ENCODE measurements at regions not wholly inside any gene's neighbourhood (a gene's known extent, or its start where the extent isn't known, plus 50 kb on each side); places are given as distances from the start of the nearest gene placed in this dataset.

GRCh38 chr12:59839514-59839913, 243.7 kb downstream of the SLC16A7 start:
- H3K4me3 ChIP-seq: no peak overlapping the region
- intact Hi-C loops (cut with DNase I): loop anchor here (10.0 kb wide), 1 partner anchor 435 kb away; no protein-coding TSS in a partner anchor

DNA sequence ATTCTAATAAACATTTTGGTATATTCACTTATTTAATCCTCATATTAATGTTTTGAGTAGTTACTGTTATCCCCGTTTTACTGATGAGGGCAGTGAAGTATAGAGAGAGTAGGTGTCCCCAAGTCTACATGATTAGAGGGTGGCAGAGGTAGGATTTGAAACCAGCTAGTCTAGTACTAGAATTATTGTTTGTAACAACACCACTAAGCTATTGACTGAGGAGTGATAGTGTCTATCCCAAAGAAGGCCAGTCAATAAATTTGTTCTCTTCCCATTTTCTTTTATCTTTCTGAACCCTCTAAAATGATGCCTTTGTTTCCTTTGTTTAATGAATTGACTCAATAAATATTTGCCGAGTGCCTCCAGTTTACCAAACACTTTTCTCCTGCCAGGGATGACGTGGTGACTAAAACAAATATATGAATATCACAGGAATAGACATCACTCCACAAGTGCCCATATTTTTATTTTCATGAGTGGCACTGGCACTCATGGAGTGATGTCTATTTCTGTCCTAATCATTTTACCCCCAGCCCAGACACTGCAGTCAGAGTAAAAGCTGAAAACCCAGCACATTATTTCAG, 247.5 kb downstream of the SLC16A7 start:
- TF ChIP-seq, protein P1, sequence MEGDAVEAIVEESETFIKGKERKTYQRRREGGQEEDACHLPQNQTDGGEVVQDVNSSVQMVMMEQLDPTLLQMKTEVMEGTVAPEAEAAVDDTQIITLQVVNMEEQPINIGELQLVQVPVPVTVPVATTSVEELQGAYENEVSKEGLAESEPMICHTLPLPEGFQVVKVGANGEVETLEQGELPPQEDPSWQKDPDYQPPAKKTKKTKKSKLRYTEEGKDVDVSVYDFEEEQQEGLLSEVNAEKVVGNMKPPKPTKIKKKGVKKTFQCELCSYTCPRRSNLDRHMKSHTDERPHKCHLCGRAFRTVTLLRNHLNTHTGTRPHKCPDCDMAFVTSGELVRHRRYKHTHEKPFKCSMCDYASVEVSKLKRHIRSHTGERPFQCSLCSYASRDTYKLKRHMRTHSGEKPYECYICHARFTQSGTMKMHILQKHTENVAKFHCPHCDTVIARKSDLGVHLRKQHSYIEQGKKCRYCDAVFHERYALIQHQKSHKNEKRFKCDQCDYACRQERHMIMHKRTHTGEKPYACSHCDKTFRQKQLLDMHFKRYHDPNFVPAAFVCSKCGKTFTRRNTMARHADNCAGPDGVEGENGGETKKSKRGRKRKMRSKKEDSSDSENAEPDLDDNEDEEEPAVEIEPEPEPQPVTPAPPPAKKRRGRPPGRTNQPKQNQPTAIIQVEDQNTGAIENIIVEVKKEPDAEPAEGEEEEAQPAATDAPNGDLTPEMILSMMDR (IDR thresholded peaks at IDR 0.05): no peak
- H3K27me3 ChIP-seq: no peaks in the 10 kb centered on the region
- intact Hi-C loops (cut with DNase I): no loop called here
- H3K9me3 ChIP-seq: no peaks in the 10 kb centered on the region
- H3K27ac ChIP-seq: no peak overlapping the region
- no peaks in the 10 kb centered on the region for H3K4me1 ChIP-seq
- no peak overlapping the region for H3K4me3 ChIP-seq
- H3K9ac ChIP-seq (ENCODE audit: low read depth in 2 of 2, low read length in 2 of 2): no peak overlapping the region
- DNase-seq: no peak
- no peaks in the 10 kb centered on the region for H3K36me3 ChIP-seq

More at GRCh38 chr12:59839514-59839913, 243.7 kb downstream of the SLC16A7 start:
- H3K27me3 ChIP-seq: no peaks in the 10 kb centered on the region
- DNase-seq: no peak
- no peaks in the 10 kb centered on the region for H3K9me3 ChIP-seq
- H3K4me1 ChIP-seq: no peaks in the 10 kb centered on the region
- no peak overlapping the region for H3K9ac ChIP-seq (ENCODE audit: low read depth in 2 of 2, low read length in 2 of 2)
- H3K27ac ChIP-seq: no peak overlapping the region
- no peaks in the 10 kb centered on the region for H3K36me3 ChIP-seq
- TF ChIP-seq, protein P1 (IDR thresholded peaks at IDR 0.05): no peak

DNA sequence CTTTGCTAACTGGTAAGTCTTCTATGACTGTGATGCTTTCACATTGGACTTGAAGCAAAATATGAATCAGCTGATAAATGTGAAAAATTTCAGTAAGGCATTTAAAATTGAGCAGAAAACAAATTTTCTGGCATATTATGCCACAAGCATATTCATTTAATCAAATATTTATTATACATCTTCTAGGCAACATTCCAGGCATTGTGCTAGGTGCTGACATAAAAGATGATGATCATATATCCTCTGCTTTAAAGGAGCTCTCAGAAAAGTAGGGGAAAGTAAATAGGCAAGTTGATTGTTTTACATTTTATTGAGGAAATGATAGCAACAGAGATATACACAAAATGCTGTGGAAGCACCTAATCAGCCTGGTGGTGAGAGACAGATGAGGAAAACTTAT, 248.9 kb downstream of the SLC16A7 start:
- Histone ChIP-seq H3K9me3 (no peaks in the 10 kb centered on the region), H3K27ac (no peak overlapping the region), H3K4me1 (no peaks in the 10 kb centered on the region), H3K36me3 (no peaks in the 10 kb centered on the region), H3K4me3 (no peak overlapping the region), H3K9ac (ENCODE audit: low read depth in 2 of 2, low read length in 2 of 2) (no peak overlapping the region), H3K27me3 (no peaks in the 10 kb centered on the region)
- TF ChIP-seq, protein P1 (IDR thresholded peaks at IDR 0.05): no peak
- DNase-seq: no peak
- intact Hi-C loops (cut with DNase I): no loop called here

GRCh38 chr12:59845293-59845692, 249.5 kb downstream of the SLC16A7 start:
- Histone ChIP-seq H3K9me3 (no peaks in the 10 kb centered on the region), H3K27me3 (no peaks in the 10 kb centered on the region), H3K4me1 (no peaks in the 10 kb centered on the region), H3K9ac (ENCODE audit: low read depth in 2 of 2, low read length in 2 of 2) (no peak overlapping the region), H3K27ac (no peak overlapping the region), H3K4me3 (no peak overlapping the region), H3K36me3 (no peaks in the 10 kb centered on the region)
- TF ChIP-seq, protein P1 (IDR thresholded peaks at IDR 0.05): no peak
- intact Hi-C loops (cut with DNase I): no loop called here
- no peak for DNase-seq

DNA sequence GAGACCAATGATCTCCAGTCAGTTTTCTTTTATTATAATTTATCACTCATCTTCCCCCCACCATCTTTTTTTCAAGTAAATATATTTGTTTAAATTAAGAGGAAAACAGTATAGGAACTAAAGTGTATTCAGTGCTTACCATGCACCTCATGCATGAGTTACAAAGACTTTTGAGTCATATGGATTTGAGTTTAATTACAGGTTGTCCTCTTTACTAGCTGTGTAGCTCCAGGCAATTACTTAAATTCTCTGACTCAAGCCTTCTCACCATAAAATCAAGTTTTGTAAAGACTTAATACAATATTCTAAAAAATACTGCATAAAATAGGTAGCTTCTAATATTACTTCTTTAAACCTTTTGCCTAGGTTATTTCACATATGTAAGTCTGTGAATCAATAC, 251.3 kb downstream of the SLC16A7 start:
- intact Hi-C loops (cut with DNase I): no loop called here
- Histone ChIP-seq H3K9ac (ENCODE audit: low read depth in 2 of 2, low read length in 2 of 2) (no peak overlapping the region), H3K9me3 (no peaks in the 10 kb centered on the region), H3K27me3 (no peaks in the 10 kb centered on the region), H3K27ac (no peak overlapping the region), H3K4me1 (no peaks in the 10 kb centered on the region), H3K36me3 (no peaks in the 10 kb centered on the region), H3K4me3 (no peak overlapping the region)
- no peak for DNase-seq
- TF ChIP-seq, protein P1 (IDR thresholded peaks at IDR 0.05): no peak

Measured in colonic mucosa (tissue), 4 donors.